ENCODE measurements at regions not wholly inside any gene's neighbourhood (a gene's known extent, or its start where the extent isn't known, plus 50 kb on each side); places are given as distances from the start of the nearest gene placed in this dataset.

- no peaks in the 10 kb centered on the region for H3K36me3 ChIP-seq
- H3K9me3 ChIP-seq (ENCODE audit: severe bottlenecking): no peaks in the 10 kb centered on the region
- H3K4me3 ChIP-seq (ENCODE audit: low read depth, low read length): no peak overlapping the region
- no peak for TF ChIP-seq CTCF (IDR thresholded peaks at IDR 0.05; ENCODE audit: low read depth, low read length)
- no peaks in the 10 kb centered on the region for H3K27me3 ChIP-seq (ENCODE audit: insufficient read depth, low read depth, severe bottlenecking)
- DNase-seq: no peak
- no peak overlapping the region for H3K27ac ChIP-seq
Measured at GRCh38 chr3:59339818-59340217, 290.0 kb upstream of the CFAP20DC start.

- Histone ChIP-seq H3K27ac (no peak overlapping the region), H3K9me3 (ENCODE audit: severe bottlenecking) (no peaks in the 10 kb centered on the region), H3K36me3 (no peaks in the 10 kb centered on the region), H3K4me3 (ENCODE audit: low read depth, low read length) (no peak overlapping the region), H3K27me3 (ENCODE audit: insufficient read depth, low read depth, severe bottlenecking) (no peaks in the 10 kb centered on the region)
- no peak for TF ChIP-seq CTCF (IDR thresholded peaks at IDR 0.05; ENCODE audit: low read depth, low read length)
- DNase-seq: no peak
Measured at GRCh38 chr3:59338934-59339333, 289.1 kb upstream of the CFAP20DC start.

GRCh38 chr3:59335338-59335737, 285.5 kb upstream of the CFAP20DC start:
- no peaks in the 10 kb centered on the region for H3K36me3 ChIP-seq
- no peak for DNase-seq
- no peak overlapping the region for H3K27ac ChIP-seq
- H3K9me3 ChIP-seq (ENCODE audit: severe bottlenecking): no peaks in the 10 kb centered on the region
- no peak overlapping the region for H3K4me3 ChIP-seq (ENCODE audit: low read depth, low read length)
- no peak for TF ChIP-seq CTCF (IDR thresholded peaks at IDR 0.05; ENCODE audit: low read depth, low read length)
- H3K27me3 ChIP-seq (ENCODE audit: insufficient read depth, low read depth, severe bottlenecking): no peaks in the 10 kb centered on the region

GRCh38 chr3:59334585-59334984, 284.8 kb upstream of the CFAP20DC start:
- no peak overlapping the region for H3K27ac ChIP-seq
- H3K36me3 ChIP-seq: no peaks in the 10 kb centered on the region
- DNase-seq: no peak
- H3K4me3 ChIP-seq (ENCODE audit: low read depth, low read length): no peak overlapping the region
- TF ChIP-seq CTCF (IDR thresholded peaks at IDR 0.05; ENCODE audit: low read depth, low read length): no peak
- no peaks in the 10 kb centered on the region for H3K27me3 ChIP-seq (ENCODE audit: insufficient read depth, low read depth, severe bottlenecking)
- H3K9me3 ChIP-seq (ENCODE audit: severe bottlenecking): no peaks in the 10 kb centered on the region

GRCh38 chr3:59327376-59327808, 277.6 kb upstream of the CFAP20DC start:
- no peaks in the 10 kb centered on the region for H3K9me3 ChIP-seq (ENCODE audit: severe bottlenecking)
- H3K4me3 ChIP-seq (ENCODE audit: low read depth, low read length): no peak overlapping the region
- DNase-seq: no peak
- TF ChIP-seq CTCF (IDR thresholded peaks at IDR 0.05; ENCODE audit: low read depth, low read length): no peak
- H3K36me3 ChIP-seq: no peaks in the 10 kb centered on the region
- H3K27me3 ChIP-seq (ENCODE audit: insufficient read depth, low read depth, severe bottlenecking): no peaks in the 10 kb centered on the region
- H3K27ac ChIP-seq: no peak overlapping the region

- Histone ChIP-seq H3K9me3 (ENCODE audit: severe bottlenecking) (no peaks in the 10 kb centered on the region), H3K27ac (no peak overlapping the region), H3K27me3 (ENCODE audit: insufficient read depth, low read depth, severe bottlenecking) (no peaks in the 10 kb centered on the region), H3K4me3 (ENCODE audit: low read depth, low read length) (no peak overlapping the region), H3K36me3 (no peaks in the 10 kb centered on the region)
- peak; percentile 20 for DNase-seq
- peak; percentile 72 for TF ChIP-seq CTCF (IDR thresholded peaks at IDR 0.05; ENCODE audit: low read depth, low read length)
Measured at GRCh38 chr3:59326246-59327024, 276.6 kb upstream of the CFAP20DC start.

Data from WERI-Rb-1 (cell line).